ENCODE measurements at regions not wholly inside any gene's neighbourhood (a gene's known extent, or its start where the extent isn't known, plus 50 kb on each side); places are given as distances from the start of the nearest gene placed in this dataset.

- H3K27me3 ChIP-seq (replicated peaks; ENCODE audit: insufficient read depth, low read length) = no peaks in the 10 kb centered on the region
- H3K4me3 ChIP-seq (ENCODE audit: low read length) = no peak overlapping the region
- no peaks in the 10 kb centered on the region for H3K36me3 ChIP-seq (replicated peaks; ENCODE audit: insufficient read depth, low read length)
- no peak for DNase-seq
- no peaks in the 10 kb centered on the region for H3K9me3 ChIP-seq (replicated peaks; ENCODE audit: insufficient read depth, low read length)
- no peak overlapping the region for H3K4me2 ChIP-seq (ENCODE audit: low read depth, low read length)
- H2AFZ ChIP-seq (ENCODE audit: low read length) = no peak overlapping the region
- H3K9me2 ChIP-seq (replicated peaks; ENCODE audit: insufficient read depth, low read length) = no peaks in the 10 kb centered on the region
- H3F3A ChIP-seq (ENCODE audit: insufficient read depth, low read length) = no peaks in the 10 kb centered on the region
- H3K4me1 ChIP-seq (ENCODE audit: low read length) = no peaks in the 10 kb centered on the region
- no peak overlapping the region for H3K27ac ChIP-seq (ENCODE audit: low read length)
- TF ChIP-seq CTCF (IDR thresholded peaks at IDR 0.05; ENCODE audit: low read length) (no peak), EZH2 (optimal IDR thresholded peaks at IDR 0.05; ENCODE audit: low read depth, low read length) (no peak), EZH2phosphoT487 (IDR thresholded peaks at IDR 0.05; ENCODE audit: low read length) (no peak)
- H4K20me1 ChIP-seq (ENCODE audit: insufficient read depth, low read length) = no peaks in the 10 kb centered on the region
- no peak overlapping the region for H3K9ac ChIP-seq (ENCODE audit: low read length)
- no peaks in the 10 kb centered on the region for H3K79me2 ChIP-seq (ENCODE audit: low read length)
Observed at GRCh38 chr13:74705438-74705837, 571.2 kb upstream of the KLF12 start.

DNA sequence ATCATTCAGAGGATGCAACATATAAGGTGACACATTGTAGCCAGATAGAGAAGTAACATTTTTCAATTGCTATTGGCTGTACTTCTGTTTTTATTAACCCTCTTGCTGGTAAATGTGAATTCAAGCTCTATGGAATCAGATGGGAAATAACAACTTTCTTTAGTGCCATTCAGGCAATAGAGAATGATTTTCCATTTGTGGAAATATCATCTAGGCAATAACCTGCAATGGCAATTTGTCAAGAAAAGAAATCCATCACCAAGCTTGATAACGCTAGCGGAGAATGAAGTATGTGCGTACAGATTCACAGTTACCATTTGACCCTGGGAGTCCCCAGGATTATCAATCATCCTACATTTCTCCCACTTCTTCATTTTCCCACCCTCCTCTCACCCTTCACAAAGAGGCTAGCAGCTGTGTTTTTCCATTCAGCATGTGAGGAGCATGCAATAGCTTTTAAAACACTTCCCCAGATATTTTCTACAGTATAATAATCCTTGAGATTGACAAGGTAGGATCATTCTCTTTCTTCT is 569.7 kb upstream of the KLF12 start:
- H3K27me3 ChIP-seq (replicated peaks; ENCODE audit: insufficient read depth, low read length) = no peaks in the 10 kb centered on the region
- H3K4me1 ChIP-seq (ENCODE audit: low read length) = no peaks in the 10 kb centered on the region
- no peak overlapping the region for H3K27ac ChIP-seq (ENCODE audit: low read length)

DNA sequence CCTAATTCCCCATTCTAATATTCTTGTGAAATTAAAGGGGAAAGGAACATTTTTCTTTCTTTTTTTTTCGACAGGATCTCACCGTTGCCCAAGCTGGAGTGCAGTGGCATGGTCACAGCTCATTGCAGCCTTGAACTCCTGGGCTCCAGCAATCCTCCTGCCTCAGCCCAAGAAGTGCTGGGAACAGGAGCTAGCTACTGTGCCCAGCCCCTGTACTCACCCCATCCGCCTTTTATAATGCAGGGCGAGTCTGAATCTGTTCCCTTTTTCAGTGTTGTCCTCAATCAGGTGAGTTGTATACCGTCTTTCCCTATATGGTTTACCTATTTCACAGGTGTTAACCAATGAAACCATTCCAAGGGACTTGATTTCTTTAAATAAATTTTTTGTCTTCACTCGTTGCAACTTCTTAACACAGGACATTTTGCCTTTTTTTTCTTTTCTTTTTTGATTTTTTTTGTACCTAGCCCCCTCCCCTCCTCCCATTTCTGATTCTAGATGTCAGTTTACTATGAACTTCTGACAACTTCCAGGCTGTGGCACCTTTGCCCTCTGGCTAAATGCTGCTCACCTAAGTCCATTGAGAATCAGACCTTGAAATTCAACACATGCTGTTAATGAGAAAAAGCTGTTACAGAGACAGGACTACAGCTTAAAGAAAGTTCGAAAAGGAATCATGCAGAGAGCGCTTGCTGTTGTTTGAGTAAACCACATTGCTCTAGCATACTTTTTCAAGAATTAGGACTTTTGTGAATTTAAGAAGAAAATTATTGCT is 562.1 kb upstream of the KLF12 start:
- Histone ChIP-seq H3K9me2 (replicated peaks; ENCODE audit: insufficient read depth, low read length) (no peaks in the 10 kb centered on the region), H3K36me3 (replicated peaks; ENCODE audit: insufficient read depth, low read length) (no peaks in the 10 kb centered on the region), H2AFZ (ENCODE audit: low read length) (no peak overlapping the region), H3K27ac (ENCODE audit: low read length) (no peak overlapping the region), H3K4me3 (ENCODE audit: low read length) (no peak overlapping the region), H3K4me2 (ENCODE audit: low read depth, low read length) (no peak overlapping the region), H3K9ac (ENCODE audit: low read length) (no peak overlapping the region), H3K4me1 (ENCODE audit: low read length) (no peaks in the 10 kb centered on the region), H3K79me2 (ENCODE audit: low read length) (no peaks in the 10 kb centered on the region), H3K9me3 (replicated peaks; ENCODE audit: insufficient read depth, low read length) (no peaks in the 10 kb centered on the region), H3F3A (ENCODE audit: insufficient read depth, low read length) (no peaks in the 10 kb centered on the region), H4K20me1 (ENCODE audit: insufficient read depth, low read length) (no peaks in the 10 kb centered on the region), H3K27me3 (replicated peaks; ENCODE audit: insufficient read depth, low read length) (no peaks in the 10 kb centered on the region)
- TF ChIP-seq EZH2 (optimal IDR thresholded peaks at IDR 0.05; ENCODE audit: low read depth, low read length) (no peak), EZH2phosphoT487 (IDR thresholded peaks at IDR 0.05; ENCODE audit: low read length) (no peak), CTCF (IDR thresholded peaks at IDR 0.05; ENCODE audit: low read length) (no peak)
- no peak for DNase-seq

More for the DNA sequence above, 569.7 kb upstream of the KLF12 start:
- no peaks in the 10 kb centered on the region for H3K36me3 ChIP-seq (replicated peaks; ENCODE audit: insufficient read depth, low read length)
- no peaks in the 10 kb centered on the region for H3K9me2 ChIP-seq (replicated peaks; ENCODE audit: insufficient read depth, low read length)
- no peaks in the 10 kb centered on the region for H3K9me3 ChIP-seq (replicated peaks; ENCODE audit: insufficient read depth, low read length)
- H3K4me3 ChIP-seq (ENCODE audit: low read length) = no peak overlapping the region
- no peak overlapping the region for H3K4me2 ChIP-seq (ENCODE audit: low read depth, low read length)
- no peak for DNase-seq
- H3K79me2 ChIP-seq (ENCODE audit: low read length) = no peaks in the 10 kb centered on the region
- H3K9ac ChIP-seq (ENCODE audit: low read length) = no peak overlapping the region
- TF ChIP-seq CTCF (IDR thresholded peaks at IDR 0.05; ENCODE audit: low read length) = no peak
- TF ChIP-seq EZH2 (optimal IDR thresholded peaks at IDR 0.05; ENCODE audit: low read depth, low read length) = no peak
- no peak for TF ChIP-seq EZH2phosphoT487 (IDR thresholded peaks at IDR 0.05; ENCODE audit: low read length)
- H4K20me1 ChIP-seq (ENCODE audit: insufficient read depth, low read length) = no peaks in the 10 kb centered on the region
- no peak overlapping the region for H2AFZ ChIP-seq (ENCODE audit: low read length)
- no peaks in the 10 kb centered on the region for H3F3A ChIP-seq (ENCODE audit: insufficient read depth, low read length)
